Tibial nerve (tissue), 4 donors: ENCODE measurements at regions not wholly inside any gene's neighbourhood (a gene's known extent, or its start where the extent isn't known, plus 50 kb on each side); places are given as distances from the start of the nearest gene placed in this dataset.

Source experiments
- DNase-seq, 2 donors: peaks; one replicate each; pipeline ENCODE4 v3.0.0-alpha.2; 2019; ENCODE audit warnings: low spot score in 2 of 2
- H3K27ac ChIP-seq, 4 donors: fragments of 200-600 bp; sonication (generic) in 3 of 4; one replicate each; pipeline ENCODE4 v1.5.1; 2017 to 2019; ENCODE audit warnings: mild to moderate bottlenecking in 1 of 4
- H3K27me3 ChIP-seq, 2 donors: fragments of 200-600 bp; sonication (generic) in 1 of 2; one replicate each; pipeline versions ENCODE4 v1.5.1 to v1.6.0; 2017 to 2019
- H3K36me3 ChIP-seq, 3 donors: fragments of 200-600 bp; sonication (generic); one replicate each; pipeline ENCODE4 v1.5.1; 2018 to 2019
- H3K4me1 ChIP-seq, 4 donors: fragments of 200-600 bp; sonication (generic) in 3 of 4; one replicate each; pipeline ENCODE4 v1.5.1; 2017 to 2019
- H3K4me3 ChIP-seq, 4 donors: fragments of 200-600 bp; sonication (generic) in 3 of 4; one replicate each; pipeline ENCODE4 v1.5.1; 2017 to 2019; ENCODE audit warnings: mild to moderate bottlenecking in 1 of 4, moderate library complexity in 1 of 4
- H3K9me3 ChIP-seq, 4 donors: fragments of 200-600 bp; sonication (generic) in 3 of 4; one replicate each; pipeline ENCODE4 v1.5.1; 2017 to 2019
- CTCF ChIP-seq, 5 experiments: fragments of 200-600 bp in 3 of 5; fragments of 450-650 bp in 2 of 5; sonication (generic) in 3 of 5; IDR thresholded peaks; one replicate each; pipeline ENCODE4 v1.5.1; 2016 to 2019; ENCODE audit warnings: antibody characterized with exemption in 5 of 5, mild to moderate bottlenecking in 3 of 5, moderate library complexity in 2 of 5
- EP300 ChIP-seq, 2 donors: sonication (generic); formaldehyde crosslinking; IDR thresholded peaks; one replicate each; pipeline ENCODE4 v1.6.1; 2017; ENCODE audit warnings: antibody characterized with exemption in 2 of 2, mild to moderate bottlenecking in 1 of 2
- POLR2A ChIP-seq, 2 donors: fragments of 450-650 bp; IDR thresholded peaks; one replicate each; pipeline ENCODE4 v1.6.1; 2017; ENCODE audit warnings: antibody characterized with exemption in 2 of 2, mild to moderate bottlenecking in 2 of 2, moderate library complexity in 2 of 2
- WGBS, 2 donors: methylation state at CpG; one replicate each; pipeline ENCODE4 v1.1.5; 2018; 5-methylcytosine and 5-hydroxymethylcytosine counted together

GRCh38 chr10:113985297-113985844 is 58.3 kb upstream of the ADRB1 start:
- Histone ChIP-seq H3K4me1 (peaks cover 0 to 7% (median 0%) of the 10 kb centered on the region in 4 donors), H3K36me3 (no peaks in the 10 kb centered on the region), H3K27me3 (no peaks in the 10 kb centered on the region), H3K9me3 (no peaks in the 10 kb centered on the region), H3K4me3 (no peak overlapping the region), H3K27ac (no peak overlapping the region)
- WGBS, 2 donors, result 37 to 38% methylated on average over 5 of the region's 5 CpGs
- TF ChIP-seq EP300 (IDR thresholded peaks at IDR 0.05), result no peak
- TF ChIP-seq POLR2A (IDR thresholded peaks at IDR 0.05), result no peak
- no peak for DNase-seq

DNA sequence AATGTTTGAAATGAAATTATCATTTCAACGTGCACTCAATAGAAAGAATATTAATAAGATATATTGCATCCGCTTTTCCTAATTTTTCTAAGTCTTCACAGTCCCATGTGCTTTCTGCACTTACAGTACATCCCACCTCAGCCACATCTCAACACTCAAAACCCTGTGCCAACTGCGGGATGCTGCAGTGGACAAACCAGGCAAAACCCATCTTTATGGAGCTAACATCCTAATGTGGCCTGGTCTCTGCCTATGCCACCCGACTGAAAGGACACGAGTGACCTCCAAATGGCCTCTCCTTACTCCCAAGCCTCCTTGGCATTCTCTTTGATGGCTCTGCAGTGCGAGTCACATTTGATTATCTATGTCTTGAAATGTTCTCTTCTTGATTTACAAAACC is 57.4 kb upstream of the ADRB1 start:
- H3K27ac ChIP-seq, result no peak overlapping the region
- no peaks in the 10 kb centered on the region for H3K36me3 ChIP-seq
- no peak for TF ChIP-seq POLR2A (IDR thresholded peaks at IDR 0.05)
- TF ChIP-seq CTCF (IDR thresholded peaks at IDR 0.05), result no peak
- no peak for TF ChIP-seq EP300 (IDR thresholded peaks at IDR 0.05)
- H3K27me3 ChIP-seq, result no peaks in the 10 kb centered on the region
- WGBS, 2 donors, result 89 to 95% methylated on average over 6 of the region's 6 CpGs
- peaks cover 0 to 7% (median 0%) of the 10 kb centered on the region in 4 donors for H3K4me1 ChIP-seq
- DNase-seq, result no peak
- H3K4me3 ChIP-seq, result no peak overlapping the region
- no peaks in the 10 kb centered on the region for H3K9me3 ChIP-seq

DNA sequence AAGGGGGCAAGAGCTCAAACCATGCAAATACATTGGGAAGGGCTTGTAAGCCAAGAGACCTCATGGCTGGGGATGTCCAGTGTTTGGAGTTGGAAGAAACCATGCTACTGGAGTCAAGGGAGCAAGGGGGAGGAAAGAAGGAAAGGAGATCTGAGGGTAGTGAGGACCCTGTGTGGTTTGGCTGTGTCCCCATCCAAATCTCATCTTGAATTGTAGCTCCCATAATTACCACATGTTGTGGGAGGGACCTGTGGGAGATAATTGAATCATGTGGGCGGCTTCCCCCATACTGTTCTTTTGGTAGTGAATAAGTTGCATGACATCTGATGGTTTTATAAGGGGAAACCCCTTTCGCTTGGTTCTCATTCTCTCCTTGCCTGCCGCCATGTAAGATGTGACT is 56.5 kb upstream of the ADRB1 start:
- no peak for DNase-seq
- Histone ChIP-seq H3K27ac (no peak overlapping the region), H3K9me3 (no peaks in the 10 kb centered on the region), H3K4me1 (peaks cover 0 to 7% (median 0%) of the 10 kb centered on the region in 4 donors), H3K4me3 (no peak overlapping the region), H3K27me3 (no peaks in the 10 kb centered on the region), H3K36me3 (no peaks in the 10 kb centered on the region)
- WGBS, 2 donors, result 95 to 96% methylated on average over 3 of the region's 3 CpGs
- TF ChIP-seq EP300 (IDR thresholded peaks at IDR 0.05) (no peak), POLR2A (IDR thresholded peaks at IDR 0.05) (no peak), CTCF (IDR thresholded peaks at IDR 0.05) (no peak)

GRCh38 chr10:113987805-113988204 is 55.9 kb upstream of the ADRB1 start:
- Histone ChIP-seq H3K9me3 (no peaks in the 10 kb centered on the region), H3K4me3 (no peak overlapping the region), H3K27ac (no peak overlapping the region), H3K27me3 (no peaks in the 10 kb centered on the region), H3K4me1 (peaks cover 0 to 13% (median 0%) of the 10 kb centered on the region in 4 donors), H3K36me3 (no peaks in the 10 kb centered on the region)
- 86 to 93% methylated on average over 2 of the region's 2 CpGs for WGBS, 2 donors
- DNase-seq, result peak; percentile 23 to 50
- TF ChIP-seq POLR2A (IDR thresholded peaks at IDR 0.05) (no peak), EP300 (IDR thresholded peaks at IDR 0.05) (no peak), CTCF (IDR thresholded peaks at IDR 0.05) (no peak)

DNA sequence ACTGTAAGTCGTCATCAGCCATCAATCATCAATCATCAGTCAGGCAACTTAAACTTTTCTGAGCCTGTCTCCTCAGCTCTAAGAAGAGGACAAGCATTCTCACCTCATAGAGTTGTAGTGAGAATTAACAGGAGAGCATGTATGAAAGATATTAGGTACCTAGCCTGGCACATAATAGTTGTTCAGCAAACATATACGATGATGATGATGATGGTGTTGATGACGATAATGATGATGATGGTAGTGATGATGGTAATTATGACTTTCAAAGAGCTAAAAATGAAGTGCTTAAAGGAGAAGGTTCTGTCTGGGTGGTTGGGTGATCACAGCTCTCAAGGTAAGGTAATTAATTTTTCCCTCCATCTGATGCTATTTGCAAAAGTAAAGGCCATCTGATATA is 55.1 kb upstream of the ADRB1 start:
- DNase-seq, result no peak
- H3K4me1 ChIP-seq, result peaks cover 0 to 20% (median 0%) of the 10 kb centered on the region in 4 donors
- H3K9me3 ChIP-seq, result no peaks in the 10 kb centered on the region
- TF ChIP-seq POLR2A (IDR thresholded peaks at IDR 0.05) (no peak), EP300 (IDR thresholded peaks at IDR 0.05) (no peak), CTCF (IDR thresholded peaks at IDR 0.05) (no peak)
- 84% methylated on average over 3 of the region's 3 CpGs for WGBS, 2 donors
- no peaks in the 10 kb centered on the region for H3K27me3 ChIP-seq
- H3K36me3 ChIP-seq, result no peaks in the 10 kb centered on the region
- no peak overlapping the region for H3K4me3 ChIP-seq
- H3K27ac ChIP-seq, result no peak overlapping the region
